ENCODE measurements at regions not wholly inside any gene's neighbourhood (a gene's known extent, or its start where the extent isn't known, plus 50 kb on each side); places are given as distances from the start of the nearest gene placed in this dataset.

DNA sequence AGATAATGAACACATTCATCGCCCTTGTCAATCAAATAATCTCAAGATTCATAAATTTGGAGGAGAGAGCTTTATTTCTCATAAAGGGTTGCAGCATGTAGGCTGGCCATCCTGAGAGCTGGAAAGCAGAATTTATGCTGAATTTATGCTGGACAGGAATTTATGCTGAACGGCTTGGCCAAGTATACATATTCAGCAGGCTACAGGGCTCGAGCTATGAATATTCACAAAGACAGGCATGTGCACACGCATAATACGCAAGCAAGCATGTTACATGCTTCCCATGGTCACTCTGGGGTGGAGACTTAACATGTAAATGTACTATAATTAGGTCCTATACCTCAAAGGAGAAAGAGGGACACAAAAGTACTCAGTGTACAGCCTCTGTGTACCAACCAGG, 618.8 kb downstream of the METTL4 start:
- TF ChIP-seq POLR2A (IDR thresholded peaks at IDR 0.05): no peak
- TF ChIP-seq, protein P1, sequence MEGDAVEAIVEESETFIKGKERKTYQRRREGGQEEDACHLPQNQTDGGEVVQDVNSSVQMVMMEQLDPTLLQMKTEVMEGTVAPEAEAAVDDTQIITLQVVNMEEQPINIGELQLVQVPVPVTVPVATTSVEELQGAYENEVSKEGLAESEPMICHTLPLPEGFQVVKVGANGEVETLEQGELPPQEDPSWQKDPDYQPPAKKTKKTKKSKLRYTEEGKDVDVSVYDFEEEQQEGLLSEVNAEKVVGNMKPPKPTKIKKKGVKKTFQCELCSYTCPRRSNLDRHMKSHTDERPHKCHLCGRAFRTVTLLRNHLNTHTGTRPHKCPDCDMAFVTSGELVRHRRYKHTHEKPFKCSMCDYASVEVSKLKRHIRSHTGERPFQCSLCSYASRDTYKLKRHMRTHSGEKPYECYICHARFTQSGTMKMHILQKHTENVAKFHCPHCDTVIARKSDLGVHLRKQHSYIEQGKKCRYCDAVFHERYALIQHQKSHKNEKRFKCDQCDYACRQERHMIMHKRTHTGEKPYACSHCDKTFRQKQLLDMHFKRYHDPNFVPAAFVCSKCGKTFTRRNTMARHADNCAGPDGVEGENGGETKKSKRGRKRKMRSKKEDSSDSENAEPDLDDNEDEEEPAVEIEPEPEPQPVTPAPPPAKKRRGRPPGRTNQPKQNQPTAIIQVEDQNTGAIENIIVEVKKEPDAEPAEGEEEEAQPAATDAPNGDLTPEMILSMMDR (IDR thresholded peaks at IDR 0.05): no peak

All from esophagus squamous epithelium (tissue), 4 donors.